SKM-1 (cell line): ENCODE measurements at regions not wholly inside any gene's neighbourhood (a gene's known extent, or its start where the extent isn't known, plus 50 kb on each side); places are given as distances from the start of the nearest gene placed in this dataset.
A peak's percentile ranks its signal among the peaks of the same experiment; 100 is the strongest.
"Not testable (repeated sequence)": the region's sequence is repeated elsewhere in the genome, so short reads cannot be mapped to it uniquely, and the experiment has no call there.

ENCODE experiments used
- DNase-seq: peaks from one replicate; lab custom pipeline; 2025; ENCODE audit not compliant: unreplicated experiment; lab: John Stamatoyannopoulos, UW

- DNase-seq: no peak
Measured at GRCh38 chr1:187509091-187509490, 680.3 kb downstream of the PLA2G4A start.

GRCh38 chr1:187513190-187513589 lies 684.4 kb downstream of the PLA2G4A start:
- no peak for DNase-seq

- no peak for DNase-seq
Measured at GRCh38 chr1:187514110-187514509, 685.4 kb downstream of the PLA2G4A start.

GRCh38 chr1:187516874-187517273 lies 688.1 kb downstream of the PLA2G4A start:
- no peak for DNase-seq

DNA sequence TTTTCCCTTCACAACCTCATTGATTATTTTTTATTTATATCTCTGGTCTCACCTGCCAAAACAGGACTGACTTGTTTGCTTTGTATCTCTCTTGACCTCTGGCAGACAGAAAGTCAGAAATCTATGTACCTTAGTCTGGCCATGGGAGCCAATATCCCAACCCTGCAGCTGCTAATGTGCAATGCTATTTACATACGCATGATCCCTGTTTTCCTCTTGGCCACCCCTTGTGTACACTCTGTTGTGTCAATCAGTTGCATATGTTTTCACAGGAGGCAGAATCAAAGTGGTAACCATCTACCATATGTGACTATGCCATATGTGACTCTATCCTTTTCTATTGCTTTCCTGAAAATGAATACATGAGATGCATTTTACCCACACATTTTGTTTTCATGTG lies 688.8 kb downstream of the PLA2G4A start:
- DNase-seq: no peak

- no peak for DNase-seq
Measured at GRCh38 chr1:187527346-187527745, 698.6 kb downstream of the PLA2G4A start.

DNA sequence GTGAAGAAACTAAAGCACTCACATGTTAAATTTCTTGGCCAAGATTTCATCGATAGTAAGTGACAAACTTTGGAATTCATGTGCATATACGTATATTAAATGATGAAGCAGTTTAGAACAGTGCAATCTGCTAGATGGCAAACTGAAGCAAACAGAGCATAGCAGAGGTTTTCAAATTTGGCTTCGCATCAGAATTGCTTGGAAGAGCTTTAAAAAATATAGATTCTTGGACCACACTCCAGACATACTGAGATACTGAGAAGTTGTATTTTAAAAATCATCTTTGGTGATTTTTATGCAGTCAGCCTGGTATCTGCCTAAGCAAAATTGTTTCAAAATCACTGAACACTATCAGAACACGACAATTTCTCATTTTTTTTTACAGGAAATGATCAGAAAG lies 709.2 kb downstream of the PLA2G4A start:
- no peak for DNase-seq

- no peak for DNase-seq
Measured at GRCh38 chr1:187549540-187549939, 720.8 kb downstream of the PLA2G4A start.

- DNase-seq: no peak
Measured at GRCh38 chr1:187551061-187551460, 722.3 kb downstream of the PLA2G4A start.

DNA sequence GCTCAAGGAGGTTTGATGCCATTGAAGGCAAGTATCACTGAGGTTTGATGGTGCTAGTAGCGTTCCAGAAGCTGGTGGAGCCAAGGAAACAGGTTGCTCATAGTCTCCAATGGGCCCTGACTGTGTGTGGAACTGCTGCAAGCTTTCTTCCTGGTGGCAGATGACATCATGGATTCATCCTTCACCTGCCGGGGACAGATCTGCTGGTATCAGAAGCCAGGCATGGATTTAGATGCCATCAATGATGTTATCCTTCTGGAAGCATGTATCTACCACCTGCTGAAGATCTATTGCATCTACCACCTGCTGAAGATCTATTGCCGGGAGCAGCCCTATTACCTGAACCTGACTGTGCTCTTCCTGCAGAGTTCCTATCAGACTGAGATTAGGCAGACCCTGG lies 734.4 kb downstream of the PLA2G4A start:
- DNase-seq: no peak

- no peak for DNase-seq
Measured at GRCh38 chr1:187566354-187566753, 737.6 kb downstream of the PLA2G4A start.

GRCh38 chr1:187568067-187568466 lies 739.3 kb downstream of the PLA2G4A start:
- DNase-seq: no peak

DNA sequence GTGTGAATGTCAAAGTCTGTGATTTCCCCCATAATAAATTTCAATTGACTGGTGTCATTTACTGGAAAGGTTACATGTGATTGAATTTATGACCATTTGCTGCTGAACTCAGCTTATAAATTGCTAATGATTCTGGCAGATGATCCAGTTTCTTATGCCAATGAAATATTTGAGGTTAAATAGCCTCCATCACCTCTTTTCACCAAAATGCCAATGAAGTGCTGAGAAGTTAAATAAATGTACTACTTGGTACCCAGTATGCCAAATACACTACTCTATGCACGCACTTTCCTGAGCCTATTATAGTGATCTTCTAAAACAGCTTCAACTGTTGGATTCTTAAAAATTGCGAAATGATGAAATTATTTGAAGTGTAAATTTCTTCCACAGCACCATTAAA lies 741.4 kb downstream of the PLA2G4A start:
- no peak for DNase-seq

DNA sequence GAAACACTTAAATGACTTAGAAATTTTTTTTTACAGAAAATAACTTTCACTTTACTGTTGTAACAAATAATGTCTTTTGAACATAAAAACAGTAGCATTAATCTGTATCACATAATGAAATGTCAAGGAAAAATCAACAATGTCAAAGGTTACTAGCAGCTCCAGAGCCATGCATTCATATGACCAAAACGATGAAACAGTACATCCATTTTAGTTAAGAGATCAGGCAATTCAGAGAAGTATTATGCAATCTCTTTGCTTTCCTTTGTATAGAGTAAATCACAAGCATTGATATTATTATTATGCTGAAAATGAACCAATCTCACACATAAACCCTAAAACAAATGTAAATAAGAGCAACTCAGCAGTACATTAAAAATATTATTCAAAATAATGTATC lies 748.9 kb downstream of the PLA2G4A start:
- no peak for DNase-seq

DNA sequence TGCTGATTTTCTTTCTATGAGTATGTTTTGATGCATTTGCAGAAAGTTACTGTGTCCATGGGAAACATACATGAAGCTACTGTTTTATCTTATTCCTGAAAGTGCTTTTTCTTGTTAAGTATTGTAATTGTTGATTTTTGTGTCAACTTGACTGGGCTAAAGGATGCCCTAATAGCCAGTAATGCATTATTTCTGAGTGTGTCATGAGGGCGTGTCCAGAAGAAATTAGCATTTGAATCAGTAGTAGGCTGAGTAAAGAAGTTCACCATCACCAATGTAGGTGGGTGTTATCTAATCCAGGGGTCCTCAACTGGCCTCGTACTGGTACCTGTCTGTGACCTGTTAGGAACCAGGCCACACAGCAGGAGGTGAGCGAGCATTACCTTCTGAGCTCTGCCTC lies 760.2 kb downstream of the PLA2G4A start:
- DNase-seq: no peak

GRCh38 chr1:187605736-187606135 lies 777.0 kb downstream of the PLA2G4A start:
- no peak for DNase-seq

- not testable (repeated sequence) for DNase-seq
Measured at GRCh38 chr1:187615853-187616735, 787.3 kb downstream of the PLA2G4A start.

GRCh38 chr1:187616830-187617229 lies 788.1 kb downstream of the PLA2G4A start:
- DNase-seq: not testable (repeated sequence)

- no peak for DNase-seq
Measured at GRCh38 chr1:187617776-187618175, 789.0 kb downstream of the PLA2G4A start.

DNA sequence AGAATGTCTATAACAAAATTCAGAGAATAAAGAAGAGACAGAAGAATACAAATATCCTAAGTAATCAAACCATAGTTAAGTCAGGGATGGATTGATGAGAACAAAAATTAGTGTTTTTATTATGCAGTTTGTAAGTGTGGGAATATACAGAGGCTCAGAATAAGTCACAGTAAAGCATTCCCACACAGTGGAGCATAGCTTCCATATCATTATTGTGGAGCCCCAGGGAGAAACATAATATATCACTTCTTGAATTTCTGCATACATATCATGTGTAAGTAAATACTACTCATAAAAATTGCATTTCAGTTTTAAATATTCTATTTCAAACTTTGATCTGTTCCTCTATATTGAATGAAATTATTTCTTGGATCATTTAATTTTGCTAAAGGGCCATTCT lies 790.4 kb downstream of the PLA2G4A start:
- no peak for DNase-seq

GRCh38 chr1:187621951-187622350 lies 793.2 kb downstream of the PLA2G4A start:
- DNase-seq: peak; percentile 82

GRCh38 chr1:187622545-187622944 lies 793.8 kb downstream of the PLA2G4A start:
- no peak for DNase-seq
